CD4-positive, alpha-beta T cell (primary cell): ENCODE measurements at regions not wholly inside any gene's neighbourhood (a gene's known extent, or its start where the extent isn't known, plus 50 kb on each side); places are given as distances from the start of the nearest gene placed in this dataset.

Source experiments
- ATAC-seq: fragments of 200-7000 bp; cut with Tn5 transposase; one replicate; pipeline ENCODE4 v1.10.0; 2022; ENCODE audit warnings: mild to moderate bottlenecking; ENCODE audit not compliant: poor library complexity
- CTCF ChIA-PET: fragments of 350-600 bp; sonication (Branson Sonifier 250); formaldehyde crosslinking; loops from one replicate; lab custom pipeline; 2021; ENCODE audit warnings: antibody characterized with exemption, inconsistent platforms; lab: Charles Lee
- POLR2A ChIA-PET: fragments of 350-600 bp; sonication (Branson Sonifier 250); formaldehyde crosslinking; loops from one replicate; lab custom pipeline; 2021; ENCODE audit warnings: antibody characterized with exemption, inconsistent platforms; lab: Charles Lee
- DNase-seq, 14 experiments: peaks; one replicate each; pipeline ENCODE4 v3.0.0-alpha.2; 2013 to 2020; ENCODE audit warnings: mixed read lengths in 2 of 14
- H3K27ac ChIP-seq, 2 donors: one replicate each; pipeline versions ENCODE4 v1.5.1 to v1.7.0; 2013; ENCODE audit warnings: low read length in 2 of 2, low read depth in 1 of 2, mild to moderate bottlenecking in 1 of 2
- H3K27me3 ChIP-seq, 2 experiments: 1 replicate in 1 of 2; 2 replicates in 1 of 2; pipeline versions ENCODE4 v1.6.1 to v1.7.0; 2013; ENCODE audit warnings: low read length in 2 of 2, control low read depth in 1 of 2, mild to moderate bottlenecking in 1 of 2, moderate library complexity in 1 of 2; ENCODE audit not compliant: insufficient read depth in 2 of 2, control insufficient read depth in 1 of 2
- H3K36me3 ChIP-seq: one replicate; pipeline ENCODE4 v1.6.1; 2013; ENCODE audit warnings: low read length, control low read depth; ENCODE audit not compliant: insufficient read depth
- H3K4me1 ChIP-seq: one replicate; pipeline ENCODE4 v1.6.1; 2013; ENCODE audit warnings: low read length, control low read depth; ENCODE audit not compliant: insufficient read depth
- H3K4me3 ChIP-seq: one replicate; pipeline ENCODE4 v1.5.1; 2013; ENCODE audit warnings: mild to moderate bottlenecking, low read length, moderate library complexity
- H3K9me3 ChIP-seq, 2 experiments: 1 replicate in 1 of 2; 2 replicates in 1 of 2; pipeline versions ENCODE4 v1.6.1 to v1.7.0; 2013; ENCODE audit warnings: low read length in 2 of 2, mild to moderate bottlenecking in 2 of 2, control low read depth in 1 of 2, moderate library complexity in 1 of 2; ENCODE audit not compliant: control insufficient read depth in 1 of 2, insufficient read depth in 1 of 2
- H3K27ac Mint-ChIP-seq: one replicate; pipeline ENCODE4 v1.8.0; 2020; ENCODE audit warnings: mixed read lengths
- H3K27me3 Mint-ChIP-seq: one replicate; pipeline ENCODE4 v1.8.0; 2021; ENCODE audit warnings: mixed read lengths
- H3K36me3 Mint-ChIP-seq: one replicate; pipeline ENCODE4 v1.8.0; 2021; ENCODE audit warnings: low read depth, mixed read lengths
- H3K4me1 Mint-ChIP-seq: one replicate; pipeline ENCODE4 v1.8.0; 2021; ENCODE audit warnings: low read depth, mixed read lengths
- H3K4me3 Mint-ChIP-seq: one replicate; pipeline ENCODE4 v1.8.0; 2020; ENCODE audit warnings: mild to moderate bottlenecking, mixed read lengths
- H3K9me3 Mint-ChIP-seq: one replicate; pipeline ENCODE4 v1.8.0; 2020; ENCODE audit warnings: mixed read lengths
- intact Hi-C, 2 experiments: fragments of 100-400 bp; cut with DNase I in 1 of 2; cut with micrococcal nuclease in 1 of 2; formaldehyde crosslinking; loops; one replicate each; pipeline versions ENCODE4 v1.15.1 to v1.9.0; 2023 to 2025; cut with DNase I, micrococcal nuclease
- TF ChIP-seq, protein P1 (sequence below): fragments of 200-600 bp; IDR thresholded peaks from one replicate; pipeline ENCODE4 v1.8.0; 2022; ENCODE audit warnings: antibody characterized with exemption, mild to moderate bottlenecking

DNA sequence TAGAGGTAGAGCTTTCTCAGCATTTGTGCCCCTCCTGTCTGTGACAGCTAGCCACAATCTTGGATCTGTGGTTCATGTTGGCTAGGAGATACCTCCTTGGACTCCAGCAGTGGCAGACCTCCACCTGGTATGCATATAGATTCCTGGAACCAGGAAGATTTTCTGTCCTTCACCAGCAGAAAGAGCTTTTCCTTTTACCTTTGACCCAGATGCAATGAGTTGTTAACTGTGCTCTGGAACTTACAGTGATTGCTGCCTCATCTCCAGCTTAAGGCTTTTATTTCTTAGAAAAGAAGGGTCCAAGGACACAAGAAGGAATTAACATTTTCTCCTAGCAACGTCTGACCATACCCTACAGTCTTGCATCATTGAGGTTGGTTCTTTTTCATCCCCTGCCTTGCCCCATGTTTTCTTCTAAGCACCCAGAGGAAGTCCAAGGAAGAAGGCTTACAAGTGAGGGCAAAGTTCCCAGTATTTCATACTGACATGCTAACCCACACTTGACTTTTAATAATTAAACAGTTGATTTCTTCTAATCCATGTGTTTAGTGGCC is 217.1 kb upstream of the ARHGAP24 start:
- CTCF ChIA-PET = no interaction called here
- no peaks in the 10 kb centered on the region for H3K4me1 Mint-ChIP-seq

DNA sequence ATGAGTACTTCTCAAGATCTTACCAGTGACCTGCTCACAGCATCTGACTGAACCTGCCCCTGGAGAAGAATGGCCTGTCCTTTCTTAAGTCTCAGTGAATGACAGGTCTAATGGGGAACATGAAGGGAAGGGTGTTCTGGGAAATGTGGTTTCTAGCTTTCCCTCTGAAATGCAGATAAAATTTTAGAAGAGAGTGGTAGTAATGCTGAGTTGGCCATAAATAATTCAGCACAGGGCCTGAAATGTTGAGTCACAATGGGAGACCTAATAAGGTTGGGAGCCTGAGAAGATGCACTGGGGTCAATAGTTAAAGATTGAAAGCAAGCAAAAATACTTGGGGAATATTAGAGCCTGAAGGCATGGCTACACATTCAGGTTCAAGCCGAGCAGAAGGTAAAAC is 214.9 kb upstream of the ARHGAP24 start:
- H3K27ac Mint-ChIP-seq = no peak overlapping the region
- H3K4me1 ChIP-seq = no peaks in the 10 kb centered on the region
- POLR2A ChIA-PET = no interaction called here
- no peaks in the 10 kb centered on the region for H3K27me3 Mint-ChIP-seq
- H3K36me3 ChIP-seq = no peaks in the 10 kb centered on the region
- CTCF ChIA-PET = no interaction called here
- no peaks in the 10 kb centered on the region for H3K9me3 ChIP-seq
- DNase-seq = no peak
- TF ChIP-seq, protein P1, sequence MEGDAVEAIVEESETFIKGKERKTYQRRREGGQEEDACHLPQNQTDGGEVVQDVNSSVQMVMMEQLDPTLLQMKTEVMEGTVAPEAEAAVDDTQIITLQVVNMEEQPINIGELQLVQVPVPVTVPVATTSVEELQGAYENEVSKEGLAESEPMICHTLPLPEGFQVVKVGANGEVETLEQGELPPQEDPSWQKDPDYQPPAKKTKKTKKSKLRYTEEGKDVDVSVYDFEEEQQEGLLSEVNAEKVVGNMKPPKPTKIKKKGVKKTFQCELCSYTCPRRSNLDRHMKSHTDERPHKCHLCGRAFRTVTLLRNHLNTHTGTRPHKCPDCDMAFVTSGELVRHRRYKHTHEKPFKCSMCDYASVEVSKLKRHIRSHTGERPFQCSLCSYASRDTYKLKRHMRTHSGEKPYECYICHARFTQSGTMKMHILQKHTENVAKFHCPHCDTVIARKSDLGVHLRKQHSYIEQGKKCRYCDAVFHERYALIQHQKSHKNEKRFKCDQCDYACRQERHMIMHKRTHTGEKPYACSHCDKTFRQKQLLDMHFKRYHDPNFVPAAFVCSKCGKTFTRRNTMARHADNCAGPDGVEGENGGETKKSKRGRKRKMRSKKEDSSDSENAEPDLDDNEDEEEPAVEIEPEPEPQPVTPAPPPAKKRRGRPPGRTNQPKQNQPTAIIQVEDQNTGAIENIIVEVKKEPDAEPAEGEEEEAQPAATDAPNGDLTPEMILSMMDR = no peak
- H3K36me3 Mint-ChIP-seq = no peaks in the 10 kb centered on the region
- no peak overlapping the region for H3K4me3 Mint-ChIP-seq
- H3K9me3 Mint-ChIP-seq = peaks cover 5% of the 10 kb centered on the region
- intact Hi-C loops = no loop called here
- ATAC-seq = no peak
- H3K27me3 ChIP-seq = no peaks in the 10 kb centered on the region
- no peaks in the 10 kb centered on the region for H3K4me1 Mint-ChIP-seq
- no peak overlapping the region for H3K4me3 ChIP-seq
- H3K27ac ChIP-seq = no peak overlapping the region

More for the DNA sequence above, 217.1 kb upstream of the ARHGAP24 start:
- Histone ChIP-seq H3K4me3 (no peak overlapping the region), H3K27ac (no peak overlapping the region), H3K36me3 (no peaks in the 10 kb centered on the region), H3K9me3 (no peaks in the 10 kb centered on the region), H3K4me1 (no peaks in the 10 kb centered on the region), H3K27me3 (no peaks in the 10 kb centered on the region)
- Mint-ChIP-seq H3K4me3 (no peak overlapping the region), H3K36me3 (no peaks in the 10 kb centered on the region), H3K27me3 (no peaks in the 10 kb centered on the region), H3K9me3 (peaks cover 5% of the 10 kb centered on the region), H3K27ac (no peak overlapping the region)
- DNase-seq (no peak), ATAC-seq (no peak)
- TF ChIP-seq, protein P1 = no peak
- POLR2A ChIA-PET = no interaction called here
- intact Hi-C loops = no loop called here

- ChIA-PET POLR2A (no interaction called here), CTCF (no interaction called here)
- Mint-ChIP-seq H3K27ac (no peak overlapping the region), H3K36me3 (no peaks in the 10 kb centered on the region), H3K27me3 (no peaks in the 10 kb centered on the region), H3K4me3 (no peak overlapping the region), H3K4me1 (no peaks in the 10 kb centered on the region), H3K9me3 (peaks cover 5% of the 10 kb centered on the region)
- Histone ChIP-seq H3K27me3 (no peaks in the 10 kb centered on the region), H3K27ac (no peak overlapping the region), H3K9me3 (no peaks in the 10 kb centered on the region), H3K4me3 (no peak overlapping the region), H3K4me1 (no peaks in the 10 kb centered on the region), H3K36me3 (no peaks in the 10 kb centered on the region)
- no peak for DNase-seq
- no peak for ATAC-seq
- intact Hi-C loops = no loop called here
- TF ChIP-seq, protein P1 = no peak
Measured at GRCh38 chr4:85265234-85265633, 209.7 kb upstream of the ARHGAP24 start.
